Glutamatergic neuron (in vitro differentiated cells): ENCODE measurements at regions not wholly inside any gene's neighbourhood (a gene's known extent, or its start where the extent isn't known, plus 50 kb on each side); places are given as distances from the start of the nearest gene placed in this dataset.

Experiments
- DNase-seq: peaks from one replicate; pipeline ENCODE4 v3.0.0; 2022
- H3K27ac Mint-ChIP-seq: one replicate; pipeline ENCODE4 v1.8.0; 2020; ENCODE audit warnings: mild to moderate bottlenecking, mixed read lengths, inconsistent platforms; ENCODE audit not compliant: unreplicated experiment
- H3K27me3 Mint-ChIP-seq: one replicate; pipeline ENCODE4 v1.8.0; 2020; ENCODE audit warnings: mild to moderate bottlenecking, moderate library complexity, mixed read lengths, inconsistent platforms; ENCODE audit not compliant: unreplicated experiment
- H3K36me3 Mint-ChIP-seq: one replicate; pipeline ENCODE4 v1.8.0; 2020; ENCODE audit warnings: mild to moderate bottlenecking, mixed read lengths, inconsistent platforms; ENCODE audit not compliant: unreplicated experiment
- H3K4me1 Mint-ChIP-seq: one replicate; pipeline ENCODE4 v1.8.0; 2020; ENCODE audit warnings: mild to moderate bottlenecking, low read depth, mixed read lengths, inconsistent platforms; ENCODE audit not compliant: unreplicated experiment
- H3K4me3 Mint-ChIP-seq: one replicate; pipeline ENCODE4 v1.8.0; 2020; ENCODE audit warnings: mild to moderate bottlenecking, mixed read lengths, inconsistent platforms; ENCODE audit not compliant: unreplicated experiment
- H3K9me3 Mint-ChIP-seq: one replicate; pipeline ENCODE4 v1.8.0; 2020; ENCODE audit warnings: mild to moderate bottlenecking, moderate library complexity, mixed read lengths, inconsistent platforms; ENCODE audit not compliant: unreplicated experiment
- TF ChIP-seq, protein P1 (sequence below): fragments of 200-600 bp; sonication (generic); IDR thresholded peaks from one replicate; pipeline ENCODE4 v1.5.0; 2021; ENCODE audit not compliant: partially characterized antibody, unreplicated experiment

- Mint-ChIP-seq H3K9me3 (no peaks in the 10 kb centered on the region), H3K27ac (no peak overlapping the region), H3K27me3 (peaks cover 10% of the 10 kb centered on the region), H3K36me3 (peaks cover 12% of the 10 kb centered on the region), H3K4me1 (peaks cover 2% of the 10 kb centered on the region), H3K4me3 (no peak overlapping the region)
- TF ChIP-seq, protein P1, sequence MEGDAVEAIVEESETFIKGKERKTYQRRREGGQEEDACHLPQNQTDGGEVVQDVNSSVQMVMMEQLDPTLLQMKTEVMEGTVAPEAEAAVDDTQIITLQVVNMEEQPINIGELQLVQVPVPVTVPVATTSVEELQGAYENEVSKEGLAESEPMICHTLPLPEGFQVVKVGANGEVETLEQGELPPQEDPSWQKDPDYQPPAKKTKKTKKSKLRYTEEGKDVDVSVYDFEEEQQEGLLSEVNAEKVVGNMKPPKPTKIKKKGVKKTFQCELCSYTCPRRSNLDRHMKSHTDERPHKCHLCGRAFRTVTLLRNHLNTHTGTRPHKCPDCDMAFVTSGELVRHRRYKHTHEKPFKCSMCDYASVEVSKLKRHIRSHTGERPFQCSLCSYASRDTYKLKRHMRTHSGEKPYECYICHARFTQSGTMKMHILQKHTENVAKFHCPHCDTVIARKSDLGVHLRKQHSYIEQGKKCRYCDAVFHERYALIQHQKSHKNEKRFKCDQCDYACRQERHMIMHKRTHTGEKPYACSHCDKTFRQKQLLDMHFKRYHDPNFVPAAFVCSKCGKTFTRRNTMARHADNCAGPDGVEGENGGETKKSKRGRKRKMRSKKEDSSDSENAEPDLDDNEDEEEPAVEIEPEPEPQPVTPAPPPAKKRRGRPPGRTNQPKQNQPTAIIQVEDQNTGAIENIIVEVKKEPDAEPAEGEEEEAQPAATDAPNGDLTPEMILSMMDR = no peak
- DNase-seq = no peak
These were observed 264.4 kb downstream of the UQCRFS1 start for GRCh38 chr19:28948566-28948965.

DNA sequence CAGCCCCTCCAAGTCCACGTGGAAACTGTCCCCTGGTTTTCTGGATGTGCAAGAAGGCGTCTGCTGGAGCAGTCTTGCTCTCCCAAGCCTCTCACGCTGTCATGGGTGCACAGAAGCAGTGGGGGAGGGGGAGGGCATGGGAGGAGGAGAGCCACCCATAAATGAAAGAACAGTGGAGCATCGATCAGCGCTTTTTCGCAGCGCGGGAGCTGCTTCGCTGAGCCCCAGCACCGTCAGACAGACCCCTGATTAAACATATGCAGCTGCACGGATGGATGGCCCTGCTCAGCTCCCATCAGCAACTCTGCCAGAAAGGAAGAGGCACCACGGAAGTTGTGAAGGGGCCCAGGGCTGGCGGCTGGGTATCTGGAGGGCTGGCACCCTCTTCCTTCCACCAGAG, 264.9 kb downstream of the UQCRFS1 start:
- Mint-ChIP-seq H3K4me1 (peaks cover 2% of the 10 kb centered on the region), H3K27ac (no peak overlapping the region), H3K9me3 (no peaks in the 10 kb centered on the region), H3K36me3 (peaks cover 7% of the 10 kb centered on the region), H3K27me3 (peaks cover 10% of the 10 kb centered on the region), H3K4me3 (no peak overlapping the region)
- no peak for DNase-seq
- TF ChIP-seq, protein P1 = no peak

- H3K4me1 Mint-ChIP-seq = peaks cover 2% of the 10 kb centered on the region
- TF ChIP-seq, protein P1 = no peak
- DNase-seq = no peak
These were observed 269.3 kb downstream of the UQCRFS1 start for GRCh38 chr19:28943651-28944050.

DNA sequence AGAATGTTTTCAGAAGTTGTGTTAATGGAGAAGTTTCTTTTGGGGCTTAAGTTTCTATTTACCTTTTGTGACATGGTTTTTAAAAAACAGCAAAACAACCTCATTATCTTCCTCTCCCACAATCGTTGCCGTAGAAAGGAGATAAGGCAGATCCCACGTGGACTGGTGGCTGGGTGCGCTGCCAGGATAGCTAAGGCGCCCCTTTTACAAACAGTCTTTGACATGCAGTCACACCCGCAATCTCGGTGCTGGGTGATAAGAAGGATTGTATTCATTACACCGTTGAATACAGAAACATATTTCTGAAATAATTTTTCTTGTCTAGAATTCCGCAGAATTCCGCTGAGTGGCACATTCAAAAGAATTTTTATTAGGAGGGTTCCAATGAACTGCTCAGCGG, 271.1 kb downstream of the UQCRFS1 start:
- Mint-ChIP-seq H3K4me1 (peaks cover 2% of the 10 kb centered on the region), H3K27ac (no peak overlapping the region), H3K9me3 (no peaks in the 10 kb centered on the region), H3K4me3 (no peak overlapping the region), H3K36me3 (peaks cover 17% of the 10 kb centered on the region), H3K27me3 (peaks cover 7% of the 10 kb centered on the region)
- TF ChIP-seq, protein P1 = no peak
- no peak for DNase-seq

More at GRCh38 chr19:28943651-28944050, 269.3 kb downstream of the UQCRFS1 start:
- Mint-ChIP-seq H3K36me3 (peaks cover 9% of the 10 kb centered on the region), H3K27ac (no peak overlapping the region), H3K27me3 (peaks cover 11% of the 10 kb centered on the region), H3K9me3 (no peaks in the 10 kb centered on the region), H3K4me3 (no peak overlapping the region)

- TF ChIP-seq, protein P1 = no peak
- H3K36me3 Mint-ChIP-seq = peaks cover 17% of the 10 kb centered on the region
- no peak overlapping the region for H3K4me3 Mint-ChIP-seq
- peaks cover 7% of the 10 kb centered on the region for H3K27me3 Mint-ChIP-seq
- no peaks in the 10 kb centered on the region for H3K4me1 Mint-ChIP-seq
- no peaks in the 10 kb centered on the region for H3K9me3 Mint-ChIP-seq
- H3K27ac Mint-ChIP-seq = no peak overlapping the region
- no peak for DNase-seq
These were observed 272.0 kb downstream of the UQCRFS1 start for GRCh38 chr19:28940751-28941500.
